ENCODE measurements at regions not wholly inside any gene's neighbourhood (a gene's known extent, or its start where the extent isn't known, plus 50 kb on each side); places are given as distances from the start of the nearest gene placed in this dataset.
"Not testable (repeated sequence)": the region's sequence is repeated elsewhere in the genome, so short reads cannot be mapped to it uniquely, and the experiment has no call there.

DNA sequence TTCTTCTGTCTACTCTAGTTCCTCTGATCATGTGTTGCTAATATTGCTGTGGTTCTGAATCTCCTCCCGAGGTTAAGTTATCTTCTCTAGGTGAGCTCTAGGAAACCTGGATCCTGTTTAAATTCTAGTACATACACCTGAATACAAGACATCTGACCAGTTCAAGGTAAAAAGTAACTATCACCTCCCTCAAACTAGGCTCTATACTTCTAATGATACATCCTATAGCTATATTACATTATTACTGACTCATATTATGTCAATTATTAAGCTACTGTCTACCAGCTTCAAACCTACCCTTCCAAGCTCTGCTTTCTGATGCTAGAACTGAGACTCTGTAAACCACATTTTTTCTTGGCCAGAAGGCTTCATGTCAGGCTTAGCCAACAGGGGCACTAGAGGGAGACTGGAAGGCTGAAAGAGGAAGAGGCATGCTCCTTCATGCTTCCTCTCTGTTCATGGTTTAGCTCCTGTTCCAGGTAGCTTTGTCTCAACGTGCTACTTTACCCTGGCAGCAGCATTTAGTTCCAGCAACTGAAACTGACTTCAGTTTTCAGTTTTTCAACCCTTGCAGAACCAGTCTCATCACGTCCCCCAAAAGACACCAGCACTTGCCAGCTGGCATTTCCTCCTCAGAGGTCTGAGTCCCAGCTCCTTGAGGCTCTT is 148.4 kb upstream of the TOP1 start:
- 76 to 83% methylated on average over 3 of the region's 3 CpGs for WGBS, 2 donors
- Histone ChIP-seq H3K9me3 (no peaks in the 10 kb centered on the region), H3K4me3 (no peak overlapping the region), H3K36me3 (ENCODE audit: low read depth, missing control alignments) (no peaks in the 10 kb centered on the region), H3K4me1 (no peaks in the 10 kb centered on the region), H3K27me3 (no peaks in the 10 kb centered on the region), H3K27ac (no peak overlapping the region)
- DNase-seq: no peak
- intact Hi-C loops (cut with DNase I; ENCODE audit: low total_unique reads): no loop called here
- TF ChIP-seq POLR2A (IDR thresholded peaks at IDR 0.05): no peak
- TF ChIP-seq, protein P1, sequence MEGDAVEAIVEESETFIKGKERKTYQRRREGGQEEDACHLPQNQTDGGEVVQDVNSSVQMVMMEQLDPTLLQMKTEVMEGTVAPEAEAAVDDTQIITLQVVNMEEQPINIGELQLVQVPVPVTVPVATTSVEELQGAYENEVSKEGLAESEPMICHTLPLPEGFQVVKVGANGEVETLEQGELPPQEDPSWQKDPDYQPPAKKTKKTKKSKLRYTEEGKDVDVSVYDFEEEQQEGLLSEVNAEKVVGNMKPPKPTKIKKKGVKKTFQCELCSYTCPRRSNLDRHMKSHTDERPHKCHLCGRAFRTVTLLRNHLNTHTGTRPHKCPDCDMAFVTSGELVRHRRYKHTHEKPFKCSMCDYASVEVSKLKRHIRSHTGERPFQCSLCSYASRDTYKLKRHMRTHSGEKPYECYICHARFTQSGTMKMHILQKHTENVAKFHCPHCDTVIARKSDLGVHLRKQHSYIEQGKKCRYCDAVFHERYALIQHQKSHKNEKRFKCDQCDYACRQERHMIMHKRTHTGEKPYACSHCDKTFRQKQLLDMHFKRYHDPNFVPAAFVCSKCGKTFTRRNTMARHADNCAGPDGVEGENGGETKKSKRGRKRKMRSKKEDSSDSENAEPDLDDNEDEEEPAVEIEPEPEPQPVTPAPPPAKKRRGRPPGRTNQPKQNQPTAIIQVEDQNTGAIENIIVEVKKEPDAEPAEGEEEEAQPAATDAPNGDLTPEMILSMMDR (IDR thresholded peaks at IDR 0.05): no peak

DNA sequence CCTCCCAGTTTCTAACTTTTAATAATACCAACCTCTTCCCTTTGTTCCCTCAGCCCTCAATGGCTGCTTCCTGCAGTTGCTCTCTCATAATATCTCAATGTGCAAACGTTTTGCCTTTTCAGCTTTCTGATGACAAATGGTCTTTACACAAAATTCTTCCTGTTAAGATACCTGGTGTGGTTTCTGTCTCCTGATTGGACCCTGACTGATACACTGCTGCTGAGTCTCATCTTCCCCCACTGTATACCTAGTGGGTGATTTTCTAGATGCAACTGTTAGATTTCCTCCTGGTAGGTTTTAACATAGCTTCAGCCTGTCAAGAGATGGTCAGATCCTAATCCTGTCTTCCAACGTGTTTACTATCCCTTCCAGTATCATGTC is 147.9 kb upstream of the TOP1 start:
- intact Hi-C loops (cut with DNase I; ENCODE audit: low total_unique reads): no loop called here
- no peaks in the 10 kb centered on the region for H3K36me3 ChIP-seq (ENCODE audit: low read depth, missing control alignments)
- no peak for TF ChIP-seq POLR2A (IDR thresholded peaks at IDR 0.05)
- TF ChIP-seq, protein P1 (IDR thresholded peaks at IDR 0.05): no peak
- WGBS, 2 donors: 60 to 67% methylated on average over 2 of the region's 2 CpGs
- no peak overlapping the region for H3K4me3 ChIP-seq
- DNase-seq: no peak
- H3K27ac ChIP-seq: no peak overlapping the region
- H3K27me3 ChIP-seq: no peaks in the 10 kb centered on the region
- H3K4me1 ChIP-seq: no peaks in the 10 kb centered on the region
- no peaks in the 10 kb centered on the region for H3K9me3 ChIP-seq

DNA sequence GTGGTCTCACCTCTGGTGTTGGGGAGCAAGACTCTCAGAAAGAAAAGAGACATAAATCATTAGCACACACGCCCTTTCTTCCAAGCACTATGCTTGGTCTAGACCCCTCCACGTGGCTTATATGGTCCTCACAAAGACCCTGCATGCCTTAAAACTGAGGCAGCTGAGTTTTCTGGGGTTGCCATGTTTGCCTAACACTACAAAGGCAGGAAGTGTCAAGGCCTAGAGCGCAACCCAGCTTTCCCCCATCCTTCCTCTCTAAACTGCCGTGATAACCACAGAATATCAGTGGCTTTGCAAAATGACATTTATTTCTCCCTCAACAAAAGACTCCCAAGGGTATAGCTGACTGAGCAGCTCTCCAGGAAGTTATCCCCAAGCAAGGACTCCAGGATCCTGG is 146.5 kb upstream of the TOP1 start:
- Histone ChIP-seq H3K9me3 (no peaks in the 10 kb centered on the region), H3K4me3 (no peak overlapping the region), H3K27ac (no peak overlapping the region), H3K36me3 (ENCODE audit: low read depth, missing control alignments) (no peaks in the 10 kb centered on the region), H3K27me3 (no peaks in the 10 kb centered on the region), H3K4me1 (no peaks in the 10 kb centered on the region)
- intact Hi-C loops (cut with DNase I; ENCODE audit: low total_unique reads): no loop called here
- no peak for TF ChIP-seq POLR2A (IDR thresholded peaks at IDR 0.05)
- TF ChIP-seq, protein P1 (IDR thresholded peaks at IDR 0.05): no peak
- DNase-seq: no peak
- 71 to 78% methylated on average over 4 of the region's 4 CpGs for WGBS, 2 donors

DNA sequence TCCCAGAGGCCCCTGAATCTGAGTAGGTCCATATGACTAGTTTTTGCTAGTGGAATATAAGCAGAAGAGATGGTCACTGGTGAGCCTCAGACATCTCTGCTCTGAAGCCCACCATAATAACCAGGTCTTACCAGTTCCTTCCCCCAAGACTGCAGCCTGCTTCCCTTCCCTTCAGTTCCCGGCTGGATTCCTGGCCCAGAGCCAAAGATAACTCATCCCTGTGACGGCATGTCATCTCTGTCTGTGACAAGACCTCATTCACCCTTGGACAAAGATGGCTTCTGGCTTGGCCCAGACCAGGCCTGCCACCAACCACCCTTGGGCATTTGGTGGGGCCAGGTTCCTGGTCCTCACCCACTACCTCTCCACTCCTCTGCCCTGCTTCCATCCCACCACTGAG is 145.5 kb upstream of the TOP1 start:
- intact Hi-C loops (cut with DNase I; ENCODE audit: low total_unique reads): no loop called here
- TF ChIP-seq POLR2A (IDR thresholded peaks at IDR 0.05): no peak
- TF ChIP-seq, protein P1 (IDR thresholded peaks at IDR 0.05): no peak
- Histone ChIP-seq H3K4me3 (no peak overlapping the region), H3K9me3 (no peaks in the 10 kb centered on the region), H3K27ac (no peak overlapping the region), H3K36me3 (ENCODE audit: low read depth, missing control alignments) (no peaks in the 10 kb centered on the region), H3K4me1 (no peaks in the 10 kb centered on the region), H3K27me3 (no peaks in the 10 kb centered on the region)
- DNase-seq: no peak
- 28 to 44% methylated on average over 2 of the region's 2 CpGs for WGBS, 2 donors

DNA sequence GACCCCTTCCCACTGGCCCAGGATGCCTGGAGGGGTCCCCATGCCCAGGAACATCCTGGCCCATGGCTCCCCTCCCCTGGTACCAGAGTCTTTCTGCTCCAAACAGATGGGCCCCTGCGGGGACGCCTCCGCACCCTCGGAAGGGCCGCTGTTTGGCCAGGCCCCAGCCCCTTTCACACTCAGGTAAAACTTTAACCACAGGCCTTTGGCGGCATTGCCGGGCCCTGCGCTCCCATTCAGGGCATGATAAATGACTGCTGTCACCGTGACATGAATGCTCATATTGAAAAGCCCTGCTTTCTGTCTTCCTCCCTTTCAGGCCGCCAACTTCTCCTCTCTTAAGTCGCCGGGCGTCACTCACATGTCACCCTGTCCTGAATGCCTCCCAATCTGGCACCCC is 141.5 kb upstream of the TOP1 start:
- intact Hi-C loops (cut with DNase I; ENCODE audit: low total_unique reads): no loop called here
- no peak overlapping the region for H3K27ac ChIP-seq
- no peaks in the 10 kb centered on the region for H3K36me3 ChIP-seq (ENCODE audit: low read depth, missing control alignments)
- TF ChIP-seq, protein P1 (IDR thresholded peaks at IDR 0.05): no peak
- no peak for TF ChIP-seq POLR2A (IDR thresholded peaks at IDR 0.05)
- H3K4me3 ChIP-seq: no peak overlapping the region
- 62 to 90% methylated on average over 13 of the region's 13 CpGs for WGBS, 2 donors
- H3K4me1 ChIP-seq: no peaks in the 10 kb centered on the region
- DNase-seq: no peak
- no peaks in the 10 kb centered on the region for H3K9me3 ChIP-seq
- no peaks in the 10 kb centered on the region for H3K27me3 ChIP-seq

DNA sequence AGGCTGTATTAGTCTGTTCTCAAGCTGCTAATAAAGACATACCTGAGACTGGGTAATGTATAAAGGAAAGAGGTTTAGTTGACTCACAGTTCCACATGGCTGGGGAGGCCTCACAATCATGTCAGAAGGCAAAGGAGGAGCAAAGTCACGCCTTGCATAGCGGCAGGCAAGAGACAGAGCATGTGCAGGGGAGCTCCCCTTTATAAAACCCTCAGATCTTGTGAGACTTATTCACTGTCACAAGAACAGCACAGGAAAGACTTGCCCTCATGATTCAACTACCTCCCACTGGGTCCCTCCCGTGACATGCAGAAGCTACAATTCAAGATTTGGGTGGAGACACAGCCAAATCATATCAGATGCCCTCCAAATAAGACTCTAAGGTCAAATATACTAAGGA is 139.4 kb upstream of the TOP1 start:
- intact Hi-C loops (cut with DNase I; ENCODE audit: low total_unique reads); H3K4me3 ChIP-seq; H3K4me1 ChIP-seq; DNase-seq; H3K9me3 ChIP-seq; H3K36me3 ChIP-seq (ENCODE audit: low read depth, missing control alignments); H3K27me3 ChIP-seq; H3K27ac ChIP-seq: not testable (repeated sequence)
- WGBS, 2 donors: 96 to 97% methylated on average over 3 of the region's 3 CpGs

Data from testis (tissue), 2 donors.